ENCODE measurements at regions not wholly inside any gene's neighbourhood (a gene's known extent, or its start where the extent isn't known, plus 50 kb on each side); places are given as distances from the start of the nearest gene placed in this dataset.

- H3K9me3 ChIP-seq (ENCODE audit: control insufficient read depth in 1 of 2, insufficient read depth in 1 of 2, low read depth in 1 of 2, low read length in 2 of 2): no peaks in the 10 kb centered on the region
- TF ChIP-seq ZNF274 (IDR thresholded peaks at IDR 0.05; ENCODE audit: low read depth, low read length): no peak
- no peaks in the 10 kb centered on the region for H3K79me2 ChIP-seq (ENCODE audit: insufficient read depth, low read length)
- no peaks in the 10 kb centered on the region for H3K27me3 ChIP-seq (ENCODE audit: insufficient read depth, low read length)
- 0 out of 2 replicates have a peak, but pooled peaks cover 3% of the 10 kb centered on the region for H3K9me2 ChIP-seq (ENCODE audit: insufficient read depth)
- no peak overlapping the region for H3K4me2 ChIP-seq (ENCODE audit: low read length)
- H3K27ac ChIP-seq (ENCODE audit: low read depth, low read length): no peak overlapping the region
- no peaks in the 10 kb centered on the region for H3K4me1 ChIP-seq (ENCODE audit: control insufficient read depth in 1 of 2, insufficient read depth in 2 of 2, low read length in 2 of 2)
- CTCF ChIA-PET: no interaction called here
- no peaks in the 10 kb centered on the region for H3K36me3 ChIP-seq (ENCODE audit: control insufficient read depth in 1 of 2, insufficient read depth in 2 of 2, low read length in 2 of 2)
- no peak for DNase-seq (ENCODE audit: low read depth, low spot score)
- POLR2A ChIA-PET: no interaction called here
- H3K9ac ChIP-seq (ENCODE audit: low read length): no peak overlapping the region
- intact Hi-C loops (cut with micrococcal nuclease): no loop called here
- no TSS peak for BruUV-seq (replicated peaks)
- RAD21 ChIA-PET (ENCODE audit: low non-redundant PET in 1 of 2, low total read pairs in 2 of 2, uncharacterized antibody in 2 of 2, unreplicated experiment in 2 of 2): no interaction called here
- no peak overlapping the region for H3K4me3 ChIP-seq (replicated peaks in 1 of 2; ENCODE audit: low read depth in 1 of 2, low read length in 2 of 2)
- ATAC-seq: no peak
- H4K20me1 ChIP-seq (ENCODE audit: insufficient read depth): no peaks in the 10 kb centered on the region
- no peak overlapping the region for H2AFZ ChIP-seq (ENCODE audit: low read depth, low read length, poor library complexity, severe bottlenecking)
These were observed 1531.6 kb downstream of the KCNT2 start for GRCh38 chr1:195076682-195077081.

DNA sequence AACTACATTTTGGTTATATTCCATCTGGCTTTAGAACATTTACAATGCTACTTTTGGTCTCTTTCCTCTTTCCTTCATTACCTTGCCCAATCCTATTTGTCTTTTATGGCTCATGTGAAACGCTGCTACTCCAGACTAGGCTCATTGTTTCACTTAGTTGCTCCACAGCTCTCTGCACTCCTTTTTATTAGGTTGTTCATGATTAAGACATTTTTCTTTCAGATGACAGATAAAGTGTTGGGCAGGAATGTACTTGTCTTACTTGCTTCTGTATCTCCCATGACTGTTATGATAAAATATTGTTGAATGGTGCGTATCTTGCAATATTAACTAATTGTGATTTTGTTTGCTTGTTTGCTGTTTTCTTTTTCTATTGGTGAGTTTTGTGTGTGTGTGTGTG lies 1532.3 kb downstream of the KCNT2 start:
- H3K27me3 ChIP-seq (ENCODE audit: insufficient read depth, low read length): no peaks in the 10 kb centered on the region
- H3K79me2 ChIP-seq (ENCODE audit: insufficient read depth, low read length): no peaks in the 10 kb centered on the region
- intact Hi-C loops (cut with micrococcal nuclease): no loop called here
- no peaks in the 10 kb centered on the region for H3K36me3 ChIP-seq (ENCODE audit: control insufficient read depth in 1 of 2, insufficient read depth in 2 of 2, low read length in 2 of 2)
- BruUV-seq (replicated peaks): no TSS peak
- DNase-seq (ENCODE audit: low read depth, low spot score) (no peak), ATAC-seq (no peak)
- H3K27ac ChIP-seq (ENCODE audit: low read depth, low read length): no peak overlapping the region
- H3K4me1 ChIP-seq (ENCODE audit: control insufficient read depth in 1 of 2, insufficient read depth in 2 of 2, low read length in 2 of 2): no peaks in the 10 kb centered on the region
- 0 out of 2 replicates have a peak, but pooled peaks cover 3% of the 10 kb centered on the region for H3K9me2 ChIP-seq (ENCODE audit: insufficient read depth)
- peak overlapping the region; percentile 4 for H2AFZ ChIP-seq (ENCODE audit: low read depth, low read length, poor library complexity, severe bottlenecking)
- H4K20me1 ChIP-seq (ENCODE audit: insufficient read depth): no peaks in the 10 kb centered on the region
- POLR2A ChIA-PET: no interaction called here
- H3K4me3 ChIP-seq (replicated peaks in 1 of 2; ENCODE audit: low read depth in 1 of 2, low read length in 2 of 2): no peak overlapping the region
- RAD21 ChIA-PET (ENCODE audit: low non-redundant PET in 1 of 2, low total read pairs in 2 of 2, uncharacterized antibody in 2 of 2, unreplicated experiment in 2 of 2): no interaction called here
- H3K9ac ChIP-seq (ENCODE audit: low read length): no peak overlapping the region
- H3K4me2 ChIP-seq (ENCODE audit: low read length): no peak overlapping the region
- TF ChIP-seq ELF1 (IDR thresholded peaks at IDR 0.05; ENCODE audit: borderline replicate concordance, low read depth): no peak
- no peak for TF ChIP-seq EGR1 (IDR thresholded peaks at IDR 0.05; ENCODE audit: low read depth)
- no peak for TF ChIP-seq SIN3A (IDR thresholded peaks at IDR 0.05; ENCODE audit: low read depth)
- no peak for TF ChIP-seq REST (IDR thresholded peaks at IDR 0.05; ENCODE audit: low read depth)
- no peak for TF ChIP-seq SRF (IDR thresholded peaks at IDR 0.05; ENCODE audit: low read depth)
- TF ChIP-seq EZH2 (IDR thresholded peaks at IDR 0.05): no peak
- no peak for TF ChIP-seq ZNF274 (IDR thresholded peaks at IDR 0.05; ENCODE audit: low read depth, low read length)
- TF ChIP-seq, protein P1, sequence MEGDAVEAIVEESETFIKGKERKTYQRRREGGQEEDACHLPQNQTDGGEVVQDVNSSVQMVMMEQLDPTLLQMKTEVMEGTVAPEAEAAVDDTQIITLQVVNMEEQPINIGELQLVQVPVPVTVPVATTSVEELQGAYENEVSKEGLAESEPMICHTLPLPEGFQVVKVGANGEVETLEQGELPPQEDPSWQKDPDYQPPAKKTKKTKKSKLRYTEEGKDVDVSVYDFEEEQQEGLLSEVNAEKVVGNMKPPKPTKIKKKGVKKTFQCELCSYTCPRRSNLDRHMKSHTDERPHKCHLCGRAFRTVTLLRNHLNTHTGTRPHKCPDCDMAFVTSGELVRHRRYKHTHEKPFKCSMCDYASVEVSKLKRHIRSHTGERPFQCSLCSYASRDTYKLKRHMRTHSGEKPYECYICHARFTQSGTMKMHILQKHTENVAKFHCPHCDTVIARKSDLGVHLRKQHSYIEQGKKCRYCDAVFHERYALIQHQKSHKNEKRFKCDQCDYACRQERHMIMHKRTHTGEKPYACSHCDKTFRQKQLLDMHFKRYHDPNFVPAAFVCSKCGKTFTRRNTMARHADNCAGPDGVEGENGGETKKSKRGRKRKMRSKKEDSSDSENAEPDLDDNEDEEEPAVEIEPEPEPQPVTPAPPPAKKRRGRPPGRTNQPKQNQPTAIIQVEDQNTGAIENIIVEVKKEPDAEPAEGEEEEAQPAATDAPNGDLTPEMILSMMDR (IDR thresholded peaks at IDR 0.05 in 2 of 3, conservative IDR thresholded peaks at IDR 0.05 in 1 of 3; ENCODE audit: borderline replicate concordance in 1 of 3, insufficient read depth in 1 of 3, low read depth in 2 of 3, low read length in 2 of 3): no peak
- TF ChIP-seq ZBTB33 (IDR thresholded peaks at IDR 0.05; ENCODE audit: extremely low read depth, insufficient replicate concordance, low read length): no peak
- no peaks in the 10 kb centered on the region for H3K9me3 ChIP-seq (ENCODE audit: control insufficient read depth in 1 of 2, insufficient read depth in 1 of 2, low read depth in 1 of 2, low read length in 2 of 2)
- CTCF ChIA-PET: no interaction called here

Measured in HCT116 (cell line).